Tibial nerve (tissue), 3 donors: ENCODE measurements at regions not wholly inside any gene's neighbourhood (a gene's known extent, or its start where the extent isn't known, plus 50 kb on each side); places are given as distances from the start of the nearest gene placed in this dataset.

ENCODE experiments used
- POLR2A ChIP-seq, 2 donors: fragments of 450-650 bp; IDR thresholded peaks; one replicate each; pipeline ENCODE4 v1.6.1; 2017; ENCODE audit warnings: antibody characterized with exemption in 2 of 2, mild to moderate bottlenecking in 2 of 2, moderate library complexity in 2 of 2
- TF ChIP-seq, protein P1 (sequence below), 5 experiments: fragments of 200-600 bp in 3 of 5; fragments of 450-650 bp in 2 of 5; sonication (generic) in 3 of 5; IDR thresholded peaks; one replicate each; pipeline ENCODE4 v1.5.1; 2016 to 2019; ENCODE audit warnings: antibody characterized with exemption in 5 of 5, mild to moderate bottlenecking in 3 of 5, moderate library complexity in 2 of 5

DNA sequence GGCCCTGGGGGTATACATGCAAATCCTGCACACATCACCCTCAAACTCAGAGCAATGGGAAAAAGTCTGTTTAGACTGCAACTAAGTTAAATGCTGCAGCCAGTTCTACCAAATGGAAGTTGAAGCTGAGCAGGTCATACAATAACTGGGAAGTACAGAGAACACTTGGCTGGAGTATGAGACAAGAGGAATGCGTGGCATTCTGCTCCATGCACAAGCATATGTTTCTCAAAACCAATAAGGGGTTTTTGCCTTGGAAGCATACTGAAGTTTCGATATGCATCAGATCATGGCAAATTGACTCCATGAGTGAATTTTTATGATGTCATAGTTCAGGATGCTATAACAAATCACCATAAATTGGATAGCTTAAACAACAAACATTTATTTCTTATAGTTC is 193.8 kb downstream of the COL12A1 start:
- TF ChIP-seq, protein P1, sequence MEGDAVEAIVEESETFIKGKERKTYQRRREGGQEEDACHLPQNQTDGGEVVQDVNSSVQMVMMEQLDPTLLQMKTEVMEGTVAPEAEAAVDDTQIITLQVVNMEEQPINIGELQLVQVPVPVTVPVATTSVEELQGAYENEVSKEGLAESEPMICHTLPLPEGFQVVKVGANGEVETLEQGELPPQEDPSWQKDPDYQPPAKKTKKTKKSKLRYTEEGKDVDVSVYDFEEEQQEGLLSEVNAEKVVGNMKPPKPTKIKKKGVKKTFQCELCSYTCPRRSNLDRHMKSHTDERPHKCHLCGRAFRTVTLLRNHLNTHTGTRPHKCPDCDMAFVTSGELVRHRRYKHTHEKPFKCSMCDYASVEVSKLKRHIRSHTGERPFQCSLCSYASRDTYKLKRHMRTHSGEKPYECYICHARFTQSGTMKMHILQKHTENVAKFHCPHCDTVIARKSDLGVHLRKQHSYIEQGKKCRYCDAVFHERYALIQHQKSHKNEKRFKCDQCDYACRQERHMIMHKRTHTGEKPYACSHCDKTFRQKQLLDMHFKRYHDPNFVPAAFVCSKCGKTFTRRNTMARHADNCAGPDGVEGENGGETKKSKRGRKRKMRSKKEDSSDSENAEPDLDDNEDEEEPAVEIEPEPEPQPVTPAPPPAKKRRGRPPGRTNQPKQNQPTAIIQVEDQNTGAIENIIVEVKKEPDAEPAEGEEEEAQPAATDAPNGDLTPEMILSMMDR (IDR thresholded peaks at IDR 0.05), result no peak
- no peak for TF ChIP-seq POLR2A (IDR thresholded peaks at IDR 0.05)
